GM12864 (cell line): ENCODE measurements at regions not wholly inside any gene's neighbourhood (a gene's known extent, or its start where the extent isn't known, plus 50 kb on each side); places are given as distances from the start of the nearest gene placed in this dataset.

Experiments used
- DNase-seq: peaks from one replicate; pipeline ENCODE4 v3.0.0-alpha.2; 2011; ENCODE audit warnings: low read depth
- H3K4me3 ChIP-seq: 2 replicates; pipeline ENCODE4 v1.5.1; 2011; ENCODE audit warnings: mild to moderate bottlenecking, low read depth, low read length, control low read depth
- TF ChIP-seq, protein P1 (sequence below): IDR thresholded peaks from 2 replicates; pipeline ENCODE4 v1.5.1; 2011; ENCODE audit warnings: low read depth, mild to moderate bottlenecking, moderate library complexity, low read length, control low read depth, inconsistent platforms; ENCODE audit errors: missing control alignments

DNA sequence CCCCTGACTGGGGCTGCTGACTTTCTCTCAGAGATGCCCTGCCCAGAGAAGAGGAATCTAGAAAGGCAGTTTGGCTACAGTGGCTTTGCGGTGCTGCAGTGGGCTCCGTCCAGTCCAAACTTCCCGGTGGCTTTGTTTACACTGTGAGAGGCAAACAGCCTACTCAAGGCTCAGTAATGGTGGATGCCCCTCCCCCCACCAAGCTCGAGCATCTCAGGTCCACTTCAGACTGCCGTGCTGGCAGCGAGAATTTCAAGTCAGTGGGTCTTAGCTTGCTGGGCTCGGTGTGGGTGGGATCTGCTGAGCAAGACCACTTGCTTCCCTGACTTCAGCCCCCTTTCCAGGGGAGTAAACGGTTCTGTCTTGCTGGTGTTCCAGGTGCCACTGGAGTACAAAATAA is 734.5 kb upstream of the LRRN3 start:
- TF ChIP-seq, protein P1, sequence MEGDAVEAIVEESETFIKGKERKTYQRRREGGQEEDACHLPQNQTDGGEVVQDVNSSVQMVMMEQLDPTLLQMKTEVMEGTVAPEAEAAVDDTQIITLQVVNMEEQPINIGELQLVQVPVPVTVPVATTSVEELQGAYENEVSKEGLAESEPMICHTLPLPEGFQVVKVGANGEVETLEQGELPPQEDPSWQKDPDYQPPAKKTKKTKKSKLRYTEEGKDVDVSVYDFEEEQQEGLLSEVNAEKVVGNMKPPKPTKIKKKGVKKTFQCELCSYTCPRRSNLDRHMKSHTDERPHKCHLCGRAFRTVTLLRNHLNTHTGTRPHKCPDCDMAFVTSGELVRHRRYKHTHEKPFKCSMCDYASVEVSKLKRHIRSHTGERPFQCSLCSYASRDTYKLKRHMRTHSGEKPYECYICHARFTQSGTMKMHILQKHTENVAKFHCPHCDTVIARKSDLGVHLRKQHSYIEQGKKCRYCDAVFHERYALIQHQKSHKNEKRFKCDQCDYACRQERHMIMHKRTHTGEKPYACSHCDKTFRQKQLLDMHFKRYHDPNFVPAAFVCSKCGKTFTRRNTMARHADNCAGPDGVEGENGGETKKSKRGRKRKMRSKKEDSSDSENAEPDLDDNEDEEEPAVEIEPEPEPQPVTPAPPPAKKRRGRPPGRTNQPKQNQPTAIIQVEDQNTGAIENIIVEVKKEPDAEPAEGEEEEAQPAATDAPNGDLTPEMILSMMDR, result no peak
- H3K4me3 ChIP-seq, result no peak overlapping the region
- no peak for DNase-seq

DNA sequence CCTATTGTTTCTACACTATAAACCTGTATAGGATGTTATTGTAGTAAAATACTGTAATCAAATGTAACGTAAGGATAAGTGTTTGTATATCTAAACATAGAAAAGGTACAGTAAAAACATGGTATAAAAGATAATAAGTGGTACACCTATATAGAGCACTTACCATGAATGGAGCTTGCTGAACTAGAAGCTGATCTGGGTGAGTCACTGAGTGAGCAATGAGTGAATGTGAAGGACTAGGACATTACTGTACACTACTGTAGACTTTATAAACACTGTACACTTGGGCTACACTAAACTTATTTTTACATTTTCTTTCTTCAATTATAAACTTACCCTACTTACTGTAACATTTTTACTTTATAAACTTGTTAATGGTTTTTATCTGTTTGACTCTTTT is 732.9 kb upstream of the LRRN3 start:
- TF ChIP-seq, protein P1, result no peak
- no peak overlapping the region for H3K4me3 ChIP-seq
- DNase-seq, result no peak

DNA sequence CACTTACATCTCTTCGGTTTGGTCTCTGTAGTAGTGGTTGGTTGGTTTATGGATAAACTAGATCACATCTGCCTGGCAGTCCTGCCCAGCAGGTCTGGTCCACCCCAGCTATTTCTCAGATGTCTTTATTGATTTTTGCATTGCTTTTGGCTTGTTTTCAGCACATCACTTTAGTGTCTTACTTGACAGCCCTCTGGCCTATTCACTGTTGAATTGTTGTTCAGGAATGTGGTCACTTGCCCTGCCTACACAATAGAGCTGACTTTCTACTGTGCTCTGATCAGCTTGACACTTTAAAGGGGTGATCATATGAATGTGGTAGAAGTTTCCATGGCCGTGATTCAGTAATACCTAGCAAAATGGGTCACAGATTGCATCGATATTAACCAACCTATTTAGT is 719.2 kb upstream of the LRRN3 start:
- no peak for DNase-seq
- H3K4me3 ChIP-seq, result no peak overlapping the region
- TF ChIP-seq, protein P1, result no peak

DNA sequence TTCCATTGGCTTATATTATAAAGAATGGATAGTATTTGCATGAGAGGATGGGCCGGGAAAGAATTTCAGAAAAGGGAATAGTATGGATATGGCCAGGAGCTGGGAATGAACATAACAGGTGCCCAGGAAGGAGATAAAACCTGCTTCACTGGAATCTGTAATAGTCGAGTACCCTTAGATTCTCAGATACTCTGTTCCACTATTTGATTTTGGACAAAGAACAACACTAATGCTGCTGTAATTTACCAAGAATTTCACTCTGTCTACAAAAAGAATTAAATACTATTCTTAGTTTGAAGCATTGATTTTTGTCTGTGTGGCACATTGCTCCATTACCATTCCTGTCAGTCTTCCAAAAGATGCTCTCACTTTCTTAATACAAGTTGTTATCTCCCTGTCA is 718.2 kb upstream of the LRRN3 start:
- H3K4me3 ChIP-seq, result no peak overlapping the region
- TF ChIP-seq, protein P1, result no peak
- no peak for DNase-seq

DNA sequence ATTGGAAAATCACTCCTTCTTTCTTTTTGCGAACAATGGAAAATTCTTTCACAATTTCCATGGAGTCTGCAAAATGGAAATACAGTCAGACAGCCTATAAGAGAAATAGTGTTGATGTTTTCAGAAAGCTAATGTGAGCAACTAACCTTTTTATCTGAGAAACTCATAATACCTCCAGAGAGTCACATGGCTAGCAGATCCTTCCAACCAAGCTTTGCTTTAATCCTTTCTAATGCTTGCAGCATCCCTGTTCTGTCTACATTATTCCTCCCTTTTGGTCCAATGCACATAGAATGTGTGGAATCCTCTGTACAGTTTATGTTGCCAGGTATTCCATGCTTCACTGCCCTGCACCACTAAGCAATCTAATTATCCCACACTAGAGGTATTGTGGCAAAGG is 717.5 kb upstream of the LRRN3 start:
- no peak for DNase-seq
- H3K4me3 ChIP-seq, result no peak overlapping the region

DNA sequence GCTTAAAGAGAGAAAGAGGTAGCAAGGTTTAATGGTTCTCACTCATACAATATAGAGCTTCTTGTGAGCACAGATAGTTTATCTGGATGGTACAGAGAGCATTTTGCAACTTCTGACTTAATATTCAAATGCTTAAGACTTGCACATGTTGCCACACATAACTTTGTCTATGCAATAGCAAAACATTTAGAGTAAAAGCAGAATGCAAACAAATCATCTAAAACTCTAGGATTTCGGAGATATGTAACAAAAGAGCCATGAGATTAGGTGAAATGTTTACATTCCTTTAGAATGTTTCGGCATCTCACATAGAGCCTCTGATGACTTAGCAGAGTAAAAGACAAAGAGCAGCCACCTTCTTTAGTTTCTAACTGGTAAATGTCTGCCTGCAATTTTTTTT is 717.1 kb upstream of the LRRN3 start:
- no peak for DNase-seq
- H3K4me3 ChIP-seq, result no peak overlapping the region
- TF ChIP-seq, protein P1, result no peak

More for the DNA sequence above, 717.5 kb upstream of the LRRN3 start:
- TF ChIP-seq, protein P1, result no peak

DNA sequence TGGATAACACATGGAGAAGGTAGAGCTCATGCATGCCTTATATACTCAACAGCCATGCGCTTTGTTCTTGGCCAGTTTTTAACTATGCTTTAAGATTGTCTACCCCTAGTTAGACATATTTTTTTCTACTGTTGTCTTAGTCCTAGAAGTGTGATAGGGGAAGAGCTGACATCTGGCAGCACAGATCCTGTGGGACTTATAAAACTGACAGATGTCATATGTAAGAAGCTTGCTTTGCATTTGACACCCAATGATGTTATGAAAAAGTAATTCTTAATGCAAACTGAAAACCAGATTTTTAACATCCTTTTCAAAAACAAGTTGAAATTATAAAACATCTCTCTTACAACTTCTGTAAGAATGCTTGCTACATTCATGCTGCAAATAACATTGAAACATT is 715.9 kb upstream of the LRRN3 start:
- DNase-seq, result no peak
- TF ChIP-seq, protein P1, result no peak
- no peak overlapping the region for H3K4me3 ChIP-seq
